Endothelial cell of hepatic sinusoid (primary cell): ENCODE measurements at regions not wholly inside any gene's neighbourhood (a gene's known extent, or its start where the extent isn't known, plus 50 kb on each side); places are given as distances from the start of the nearest gene placed in this dataset.

Experiments used
- in situ Hi-C: cut with HindIII; loops from 2 replicates; pipeline ENCODE4 v1.10.0; 2017; ENCODE audit warnings: low sequenced_read_pairs

DNA sequence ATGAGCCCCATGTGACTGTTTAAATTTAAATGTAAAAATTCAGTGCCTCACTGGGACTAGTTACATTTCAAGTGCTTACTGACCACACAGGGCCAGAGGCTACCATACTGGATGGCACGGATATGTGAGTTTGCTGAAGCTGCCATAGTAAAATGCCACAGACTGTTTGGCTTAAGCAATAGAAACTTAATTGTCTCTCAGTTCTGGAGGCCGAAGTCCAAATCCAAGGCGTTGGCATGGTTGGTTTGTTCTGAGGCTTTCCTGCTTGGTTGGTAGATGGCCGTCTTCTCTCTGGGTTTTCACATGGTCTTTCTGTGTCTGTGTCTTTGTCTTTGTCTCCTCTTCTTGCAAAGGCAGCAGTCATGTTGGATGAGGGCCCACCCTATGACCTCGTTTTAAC lies 878.9 kb upstream of the RBFOX1 start:
- in situ Hi-C loops = no loop called here

DNA sequence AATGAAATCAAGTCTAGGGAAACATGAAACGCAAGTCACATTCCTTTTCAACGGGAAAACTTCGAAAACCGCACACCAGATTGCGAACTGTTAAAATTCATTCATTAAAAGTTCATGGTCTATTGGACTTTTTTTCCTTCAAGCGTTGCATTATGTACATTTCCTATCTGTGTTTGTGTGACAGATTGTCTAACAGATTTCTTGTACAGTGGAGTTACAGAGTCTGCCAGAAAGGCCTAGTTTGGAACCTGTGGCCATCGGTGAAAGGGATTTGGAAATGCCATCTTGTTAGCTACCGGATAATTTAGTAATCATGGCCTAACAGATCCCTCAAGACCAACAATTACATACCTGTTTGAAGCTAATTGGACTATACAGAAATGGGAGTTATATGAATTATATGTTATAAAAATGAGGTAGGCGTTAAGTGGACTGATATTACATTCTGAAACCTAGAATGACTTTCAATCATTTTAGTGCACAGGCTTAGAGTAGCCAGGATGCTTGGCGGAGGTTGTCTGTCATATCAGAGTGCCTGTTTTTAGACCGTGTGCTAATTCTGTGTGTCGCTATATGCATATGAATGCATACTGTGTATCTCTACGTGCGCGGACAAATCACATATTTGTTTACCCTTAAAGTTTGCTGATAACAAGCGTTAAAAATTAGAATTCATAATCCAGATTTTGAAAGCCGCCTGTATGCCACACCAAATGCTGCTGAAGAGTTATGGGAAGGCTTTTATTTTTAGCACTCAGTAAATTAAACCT lies 885.4 kb upstream of the RBFOX1 start:
- in situ Hi-C loops = no loop called here

DNA sequence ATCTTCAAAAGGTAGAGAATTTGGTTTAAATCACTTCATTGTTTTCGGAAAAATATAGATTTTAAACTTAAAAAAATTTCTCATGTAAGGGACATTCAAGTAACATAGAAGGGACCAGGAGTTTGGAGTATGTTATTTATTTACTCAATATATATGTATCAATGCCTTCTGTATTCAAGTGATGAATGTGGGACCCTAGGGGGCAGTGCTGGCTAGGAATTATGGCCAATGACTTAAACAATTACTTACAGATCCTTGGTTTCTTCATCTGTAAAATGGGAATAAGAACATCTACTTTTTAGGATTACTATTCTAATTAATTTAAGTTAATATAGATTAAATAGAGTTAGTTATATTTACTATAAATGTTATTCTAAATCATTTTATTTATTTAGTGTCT lies 886.3 kb upstream of the RBFOX1 start:
- in situ Hi-C loops = no loop called here

DNA sequence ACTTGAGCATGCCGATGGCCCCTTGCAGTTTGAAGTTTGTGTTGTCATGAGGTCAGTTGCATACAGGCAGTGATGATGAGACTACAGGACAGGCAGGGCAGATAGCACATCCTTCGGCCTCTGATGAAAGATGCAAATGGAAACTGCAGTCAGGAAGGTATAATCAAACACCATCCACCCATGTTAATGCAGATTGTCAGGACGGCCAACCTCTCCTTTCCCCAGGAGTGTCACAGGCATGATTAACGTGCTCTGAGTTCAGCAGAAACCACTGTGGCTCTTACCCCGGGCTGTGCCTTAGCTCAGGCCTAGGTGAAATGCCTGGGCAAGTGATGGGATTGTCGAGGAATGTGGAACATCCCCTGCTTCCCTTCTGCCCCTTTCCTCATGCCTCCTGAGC lies 893.5 kb upstream of the RBFOX1 start:
- in situ Hi-C loops = no loop called here

DNA sequence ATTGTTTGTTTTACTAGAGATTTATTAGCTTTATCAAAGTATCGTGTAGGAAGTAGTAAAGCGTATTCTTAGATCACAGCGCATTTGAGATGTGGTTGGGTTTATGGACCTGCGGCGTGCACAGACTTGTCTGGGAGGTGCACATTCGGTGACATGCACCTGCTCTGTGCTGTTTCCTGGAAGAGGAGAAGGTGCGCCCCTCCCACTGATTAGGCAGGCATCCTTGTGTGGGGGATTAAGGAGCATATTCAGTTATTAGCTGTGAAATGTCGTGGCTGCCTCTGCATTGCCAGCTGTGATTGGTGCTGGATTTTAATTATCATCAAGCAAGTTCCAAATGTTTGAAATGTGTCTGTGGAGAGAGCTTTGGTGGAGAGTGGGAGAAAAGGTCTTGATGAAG lies 903.8 kb upstream of the RBFOX1 start:
- in situ Hi-C loops = no loop called here

DNA sequence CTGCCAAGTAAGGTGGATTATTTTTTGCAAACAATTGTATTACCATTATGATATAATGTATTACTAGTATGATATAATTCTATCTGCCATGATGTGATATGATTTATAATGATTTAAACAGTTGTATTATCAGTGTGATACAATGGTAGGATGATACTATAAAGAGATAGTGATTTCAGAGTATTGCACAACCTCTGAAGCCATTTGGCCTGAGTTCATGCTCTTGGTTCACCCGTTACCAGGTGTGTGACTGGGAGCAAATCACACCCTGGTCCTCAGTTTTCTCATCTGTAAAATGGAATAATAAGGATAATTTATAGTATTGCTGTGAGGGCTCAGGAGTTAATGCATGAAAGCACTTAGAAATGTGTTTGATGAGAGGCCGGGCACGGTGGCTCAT lies 905.0 kb upstream of the RBFOX1 start:
- in situ Hi-C loops = no loop called here

DNA sequence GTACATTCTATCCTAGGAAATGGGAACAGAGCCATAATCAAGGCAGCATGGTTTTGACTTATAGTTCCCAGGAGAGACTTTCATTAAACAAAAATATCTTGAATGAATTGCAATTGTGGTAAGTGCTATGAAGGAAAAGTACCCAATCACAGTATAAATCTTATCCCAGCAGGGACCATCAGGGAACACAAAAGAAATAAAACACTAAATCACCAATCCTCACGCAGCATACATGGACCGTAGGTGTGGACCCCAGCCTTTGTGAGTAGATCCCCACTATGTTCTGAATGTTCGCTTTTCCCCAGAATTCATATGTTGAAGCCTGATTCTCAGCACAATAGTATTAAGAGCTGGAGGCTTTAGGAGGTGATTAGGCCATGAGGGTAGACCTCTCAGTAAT lies 925.0 kb upstream of the RBFOX1 start:
- in situ Hi-C loops = no loop called here

DNA sequence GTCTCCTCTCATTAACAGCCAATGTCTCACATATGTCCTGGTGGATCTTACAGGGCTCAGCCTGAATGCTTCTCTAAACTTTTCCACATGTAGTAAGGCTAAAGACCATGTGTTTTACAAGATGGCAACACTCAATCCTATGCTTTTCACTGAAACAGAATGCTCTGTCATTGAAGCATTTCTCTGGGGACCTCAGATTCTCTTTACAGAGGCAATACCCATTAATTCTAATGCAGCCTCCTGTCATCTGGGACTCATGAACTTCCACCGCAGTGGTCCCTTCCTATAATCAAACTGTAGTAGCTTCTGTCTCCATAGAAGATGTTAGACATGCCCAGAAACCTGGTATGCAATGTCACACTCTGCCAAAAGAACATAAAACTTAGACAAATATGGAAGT lies 926.6 kb upstream of the RBFOX1 start:
- in situ Hi-C loops = no loop called here

DNA sequence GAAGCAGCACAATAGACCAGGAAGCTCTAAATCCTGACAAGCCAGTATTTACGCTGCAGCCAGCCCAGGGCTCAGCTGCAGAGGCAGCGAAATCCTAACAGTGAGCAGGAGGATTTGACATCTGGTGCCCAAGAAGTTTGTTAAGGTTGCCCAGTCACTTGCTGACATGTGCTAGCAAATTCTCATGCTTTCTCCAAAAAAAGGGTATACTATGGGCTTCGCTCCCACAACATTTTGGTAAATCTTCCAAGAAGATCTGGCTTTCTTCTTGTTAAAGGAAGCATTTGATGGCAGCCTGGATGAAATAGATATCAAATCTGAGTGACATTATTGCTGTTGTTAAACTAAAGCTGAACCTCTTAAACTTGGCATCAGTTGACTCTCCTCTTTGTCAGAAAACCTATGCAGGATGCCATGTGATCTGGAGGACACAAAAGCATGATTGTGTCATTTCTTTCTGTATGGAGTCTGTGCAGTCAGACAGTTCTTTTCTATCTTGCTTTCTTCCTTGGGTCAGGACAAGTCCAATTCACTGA lies 949.7 kb upstream of the RBFOX1 start:
- in situ Hi-C loops = no loop called here

DNA sequence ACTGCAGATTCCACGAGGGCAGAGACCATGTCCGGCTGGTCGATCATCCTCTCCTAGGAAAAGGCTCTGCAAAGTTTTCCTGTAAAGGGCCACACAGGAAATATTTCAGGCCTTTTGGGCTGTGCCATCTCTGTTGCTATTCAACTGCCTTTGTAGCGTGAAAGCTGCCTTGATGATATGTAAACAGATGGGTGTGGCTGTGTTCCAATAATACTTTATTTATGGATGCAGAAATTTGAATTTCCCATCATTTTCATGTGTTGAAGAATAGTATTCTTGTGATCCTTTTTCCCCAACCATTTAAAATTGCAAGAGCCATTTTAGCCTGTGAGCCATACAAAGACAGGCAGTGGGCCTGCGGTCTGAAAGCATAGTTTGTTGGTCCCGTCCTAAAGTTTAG lies 950.7 kb upstream of the RBFOX1 start:
- in situ Hi-C loops = no loop called here

DNA sequence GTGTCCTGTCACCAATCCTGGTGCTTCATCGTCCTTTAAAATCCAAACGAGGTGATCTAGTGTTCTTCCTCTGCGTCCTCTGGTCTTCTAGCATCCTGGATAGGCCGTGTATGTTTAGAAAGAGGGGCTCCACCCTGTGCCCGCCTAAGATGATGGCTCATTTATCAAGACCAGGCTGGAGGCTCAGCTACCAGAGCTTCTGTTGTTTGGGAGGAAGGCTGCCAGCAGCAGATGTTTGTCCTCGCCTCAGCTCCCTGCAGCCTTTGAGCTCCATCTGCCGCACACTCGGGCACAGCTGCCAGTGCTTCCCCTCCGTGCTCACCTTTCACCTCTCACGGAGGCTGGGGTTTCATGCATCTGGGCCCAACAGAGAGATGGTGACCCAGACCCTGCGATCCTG lies 954.7 kb upstream of the RBFOX1 start:
- in situ Hi-C loops = no loop called here

DNA sequence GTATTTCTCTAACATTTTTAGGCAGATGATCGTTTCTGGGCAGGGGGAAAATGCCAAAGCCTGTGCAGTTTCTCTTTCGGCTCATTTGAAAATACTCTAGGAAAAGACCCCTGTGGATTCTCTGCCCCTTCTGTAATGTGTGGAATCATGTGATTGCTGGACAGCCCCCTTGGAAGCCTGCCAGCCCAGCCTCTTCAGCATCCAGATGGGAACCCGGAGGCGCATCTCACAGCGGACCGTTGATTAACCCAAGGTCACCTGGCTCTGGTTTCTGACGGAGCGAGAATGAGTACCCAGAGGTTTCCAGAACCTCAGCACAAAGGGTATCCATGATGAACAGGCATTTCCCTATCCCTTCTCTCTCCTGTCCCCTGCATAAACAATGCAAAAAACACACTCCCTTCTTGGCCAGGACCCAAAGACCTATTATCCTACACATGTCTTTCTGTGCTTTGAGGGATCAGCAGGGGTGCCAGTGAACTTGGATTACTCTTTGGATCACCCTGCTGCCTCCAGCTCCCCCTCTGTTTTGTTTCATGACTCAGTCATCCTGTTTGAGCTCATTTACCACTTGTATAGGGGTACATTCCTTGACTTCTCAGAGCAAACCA lies 957.1 kb upstream of the RBFOX1 start:
- in situ Hi-C loops = no loop called here

DNA sequence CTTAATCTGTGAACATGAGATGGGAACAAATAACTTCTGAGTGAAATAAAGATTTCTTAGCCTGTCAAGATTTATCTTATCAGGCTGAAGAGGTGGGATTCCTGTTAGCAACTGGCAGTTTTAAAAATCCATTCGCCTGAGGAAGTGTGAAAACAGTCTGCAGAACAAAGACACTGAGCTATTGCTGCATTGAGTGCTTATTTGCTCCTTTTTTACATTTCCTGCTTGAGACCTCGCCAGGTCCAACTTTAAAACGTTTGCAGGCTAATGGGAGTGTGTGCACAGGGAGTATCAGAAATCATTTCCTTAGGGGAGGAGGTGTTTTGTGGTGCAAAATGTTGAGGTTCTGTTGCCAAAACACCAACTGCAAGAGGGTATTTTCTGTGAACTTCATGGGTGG lies 957.8 kb upstream of the RBFOX1 start:
- in situ Hi-C loops = no loop called here

DNA sequence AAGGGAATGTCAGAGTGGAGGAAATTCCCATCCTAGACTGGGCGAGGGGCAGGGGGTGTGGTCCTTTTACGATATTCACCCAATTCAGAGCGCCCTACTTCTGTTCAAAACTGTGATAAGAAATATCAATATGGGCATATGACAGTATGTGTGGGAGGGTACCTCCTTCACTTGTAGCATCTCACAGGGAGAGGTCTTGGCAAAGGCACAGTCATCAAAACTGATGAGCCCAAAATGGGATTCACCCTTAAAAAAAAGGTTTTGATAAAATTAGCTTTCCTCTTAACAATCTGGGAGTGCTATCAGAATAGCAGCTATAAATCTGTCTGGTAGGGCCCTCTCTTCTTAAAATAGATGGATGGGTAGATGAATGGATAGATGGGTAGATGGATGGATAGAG lies 967.8 kb upstream of the RBFOX1 start:
- in situ Hi-C loops = no loop called here

DNA sequence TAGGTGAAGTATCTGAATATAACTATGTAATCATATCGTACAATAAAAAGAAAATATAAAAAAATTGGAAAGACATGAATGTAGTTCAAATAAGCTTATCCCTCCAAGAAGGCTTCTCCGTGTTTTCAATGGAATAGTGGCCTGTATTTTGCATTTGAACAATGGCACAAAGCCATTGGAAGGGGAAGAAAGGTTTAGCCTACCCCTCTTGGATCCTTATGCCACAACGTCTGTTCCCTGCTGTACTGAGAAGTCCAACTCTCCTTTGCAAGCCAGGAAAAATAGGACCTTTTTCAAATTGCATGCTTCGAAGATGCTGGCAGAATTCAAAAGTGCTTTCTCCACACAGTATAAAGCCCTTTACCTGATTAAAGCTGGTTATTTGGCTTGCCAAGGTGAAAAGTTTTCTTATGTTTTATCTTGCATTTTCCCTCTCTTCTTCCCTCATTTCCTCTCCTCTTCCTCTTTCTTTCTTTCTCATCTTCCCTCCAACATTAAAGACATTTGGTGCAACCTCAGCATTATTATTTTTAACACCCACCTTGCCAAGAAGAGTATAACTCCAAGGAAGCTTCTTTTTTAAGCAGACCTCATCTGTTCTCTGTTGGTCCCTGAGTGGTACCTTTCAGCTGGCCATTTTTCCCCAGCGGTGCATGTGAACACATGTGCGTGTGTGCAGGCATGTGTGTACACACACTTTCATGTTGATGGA lies 968.6 kb upstream of the RBFOX1 start:
- in situ Hi-C loops = no loop called here

DNA sequence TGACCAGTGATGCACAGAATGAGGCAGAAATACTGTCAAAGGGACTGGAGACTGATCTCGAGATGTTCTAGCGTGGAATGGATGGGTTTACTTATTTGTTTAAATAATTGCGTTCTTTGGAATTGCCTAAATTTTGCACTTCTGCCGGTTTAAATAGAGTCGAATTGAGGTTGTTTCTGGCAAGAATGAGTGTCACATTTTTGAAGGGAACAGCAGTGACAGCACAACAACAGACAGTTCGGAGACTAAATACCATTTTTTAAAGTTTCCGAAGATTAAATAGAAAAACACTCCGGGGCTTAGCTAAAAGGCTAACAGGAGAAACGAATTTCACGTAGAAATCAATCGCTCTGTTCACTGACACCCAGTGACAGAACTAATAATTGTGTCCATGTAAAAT lies 969.2 kb upstream of the RBFOX1 start:
- in situ Hi-C loops = no loop called here

DNA sequence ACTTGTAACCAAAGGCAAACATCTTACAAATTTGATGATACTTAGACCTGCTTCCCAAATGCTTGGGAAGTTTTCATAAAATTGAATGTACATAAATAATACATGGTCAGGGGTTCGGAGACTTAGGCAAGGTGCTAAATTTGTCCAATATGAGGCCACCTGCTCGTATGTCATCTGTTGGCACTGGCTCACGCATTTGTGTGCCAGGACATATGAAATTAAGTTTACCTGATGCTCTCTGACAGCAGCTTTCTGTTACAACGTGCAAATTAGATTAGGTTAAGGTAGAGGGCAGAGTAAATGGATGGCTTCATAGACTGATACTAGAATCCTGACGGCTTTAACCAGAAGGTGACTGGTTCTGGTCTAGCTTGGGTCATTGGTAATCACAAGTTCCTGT lies 970.3 kb upstream of the RBFOX1 start:
- in situ Hi-C loops = no loop called here

DNA sequence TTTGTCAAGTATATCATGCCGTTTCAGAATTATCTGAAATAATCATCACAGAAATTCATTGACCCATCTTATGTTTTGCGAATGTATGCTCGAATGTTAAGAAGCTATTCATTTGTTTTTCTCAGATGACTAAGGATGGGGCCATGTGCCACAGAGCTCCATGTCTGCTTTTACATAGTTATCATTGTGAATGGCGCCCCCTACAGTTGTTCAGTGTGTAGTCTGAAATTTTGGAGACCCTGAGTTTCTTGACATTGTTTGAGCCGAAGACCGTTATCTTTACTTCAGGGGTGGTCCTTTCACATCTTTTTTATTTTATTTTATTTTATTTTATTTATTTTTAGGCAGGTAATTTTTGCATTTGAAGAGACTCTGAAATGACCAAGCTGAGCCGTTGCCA lies 972.0 kb upstream of the RBFOX1 start:
- in situ Hi-C loops = no loop called here

DNA sequence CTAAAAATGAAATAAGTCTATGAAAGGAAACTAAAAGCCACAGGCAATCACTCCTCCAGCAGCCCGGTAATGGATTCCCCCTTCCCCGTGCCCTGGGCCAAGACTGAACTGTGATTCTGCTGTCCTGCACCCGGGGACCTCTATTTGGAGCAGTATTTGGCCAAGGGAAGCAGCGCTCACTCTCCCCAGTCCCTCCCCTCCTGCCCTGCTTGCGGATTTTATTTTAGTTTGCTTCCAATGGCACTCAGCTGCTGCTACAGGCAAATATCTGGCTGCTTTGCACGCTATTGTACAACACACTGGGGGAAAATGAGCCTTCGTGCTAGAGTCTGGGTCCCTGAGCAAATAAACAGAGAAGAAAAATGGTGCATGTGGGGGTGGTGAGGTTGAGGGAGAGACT lies 975.7 kb upstream of the RBFOX1 start:
- in situ Hi-C loops = no loop called here

DNA sequence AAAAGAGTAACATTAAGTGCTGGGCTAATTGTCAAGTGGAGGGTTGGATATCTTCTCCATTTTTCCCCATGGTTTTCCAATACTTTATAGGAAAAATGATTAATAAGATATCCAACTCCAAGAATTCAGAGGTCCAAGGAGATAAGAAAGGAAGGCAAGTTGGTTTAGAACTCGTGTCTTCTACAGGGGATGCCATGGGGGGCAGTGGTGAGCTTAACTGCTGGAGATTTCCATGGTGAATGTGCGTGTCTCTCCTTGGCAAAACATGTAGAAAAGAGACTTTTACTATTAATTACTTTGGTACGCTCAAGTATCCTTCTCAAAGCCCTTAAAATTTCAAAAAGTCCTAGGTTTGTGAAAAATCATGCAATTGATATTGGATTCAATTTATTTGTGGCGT lies 982.9 kb upstream of the RBFOX1 start:
- in situ Hi-C loops = no loop called here

DNA sequence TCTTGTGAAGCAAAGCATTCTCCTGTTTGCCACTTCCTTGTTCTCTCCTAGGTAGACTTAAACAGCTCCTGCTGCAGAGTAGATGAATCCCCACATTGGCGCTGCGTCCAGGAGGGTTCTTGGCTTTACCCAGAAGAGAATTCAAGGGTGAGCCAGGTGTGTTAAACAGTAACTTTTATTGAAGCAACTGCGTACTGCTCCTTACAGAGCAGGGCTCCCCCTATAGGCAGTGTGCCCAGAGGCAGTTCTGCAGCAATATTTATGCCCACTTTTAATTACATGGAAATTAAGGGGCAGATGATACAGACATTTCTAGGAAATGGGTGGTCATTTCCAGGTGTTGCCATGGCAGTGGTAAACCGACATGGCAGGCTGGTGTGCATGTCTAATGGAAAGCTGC lies 987.6 kb upstream of the RBFOX1 start:
- in situ Hi-C loops = no loop called here

DNA sequence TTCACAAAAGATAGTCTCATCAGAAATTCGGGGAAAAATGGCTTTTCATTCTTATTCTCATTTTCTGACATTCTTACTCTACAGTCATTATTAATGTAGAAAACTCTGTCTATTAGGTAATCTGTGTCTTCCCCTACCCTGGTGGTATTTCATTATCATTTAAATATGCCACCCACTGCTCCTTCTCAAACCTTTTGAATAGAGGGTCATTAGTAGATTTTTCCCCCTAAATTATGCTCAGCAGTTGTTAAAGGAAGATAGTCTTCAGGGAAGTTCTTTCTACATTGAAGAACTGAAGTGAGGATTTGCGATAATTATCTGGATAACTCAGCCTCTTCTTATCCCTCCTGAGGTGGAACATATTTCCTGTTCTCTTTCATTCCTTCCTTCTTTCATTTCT lies 989.5 kb upstream of the RBFOX1 start:
- in situ Hi-C loops = no loop called here
